Nephron (organoid): ENCODE measurements at regions not wholly inside any gene's neighbourhood (a gene's known extent, or its start where the extent isn't known, plus 50 kb on each side); places are given as distances from the start of the nearest gene placed in this dataset.
"Not testable (repeated sequence)": the region's sequence is repeated elsewhere in the genome, so short reads cannot be mapped to it uniquely, and the experiment has no call there.

Source experiments
- H3K27ac Mint-ChIP-seq, 3 experiments: 2 replicates each; pipeline ENCODE4 v1.8.0; 2020; ENCODE audit warnings: mixed read lengths in 3 of 3, mild to moderate bottlenecking in 2 of 3, moderate library complexity in 1 of 3
- H3K27me3 Mint-ChIP-seq: 2 replicates; pipeline ENCODE4 v1.8.0; 2021; ENCODE audit warnings: low read depth, mild to moderate bottlenecking, moderate library complexity, mixed read lengths
- H3K36me3 Mint-ChIP-seq: 2 replicates; pipeline ENCODE4 v1.8.0; 2020; ENCODE audit warnings: low read depth, mixed read lengths
- H3K4me1 Mint-ChIP-seq: 2 replicates; pipeline ENCODE4 v1.8.0; 2020; ENCODE audit warnings: mixed read lengths
- H3K4me3 Mint-ChIP-seq, 3 experiments: 2 replicates each; pipeline ENCODE4 v1.8.0; 2020; ENCODE audit warnings: mild to moderate bottlenecking in 3 of 3, mixed read lengths in 3 of 3, moderate library complexity in 2 of 3
- H3K9me3 Mint-ChIP-seq: 2 replicates; pipeline ENCODE4 v1.8.0; 2020; ENCODE audit warnings: mixed read lengths
- CTCF ChIP-seq, 3 experiments: fragments of 200-600 bp; sonication (generic); IDR thresholded peaks; one replicate each; pipeline ENCODE4 v1.5.0; 2021; ENCODE audit warnings: antibody characterized with exemption in 3 of 3; ENCODE audit not compliant: unreplicated experiment in 3 of 3

- no peaks in the 10 kb centered on the region for H3K27me3 Mint-ChIP-seq
- H3K9me3 Mint-ChIP-seq, result peaks cover 2% of the 10 kb centered on the region
- H3K4me3 Mint-ChIP-seq, result no peak overlapping the region
- H3K36me3 Mint-ChIP-seq, result no peaks in the 10 kb centered on the region
- TF ChIP-seq CTCF (IDR thresholded peaks at IDR 0.05; ENCODE audit: unreplicated experiment in 3 of 3), result no peak
- no peak overlapping the region for H3K27ac Mint-ChIP-seq
- no peaks in the 10 kb centered on the region for H3K4me1 Mint-ChIP-seq
These were observed 646.0 kb upstream of the MARCKS start for GRCh38 chr6:113211170-113211569.

GRCh38 chr6:113219783-113220182 is 637.4 kb upstream of the MARCKS start:
- H3K36me3 Mint-ChIP-seq, result no peaks in the 10 kb centered on the region
- no peaks in the 10 kb centered on the region for H3K4me1 Mint-ChIP-seq
- no peak for TF ChIP-seq CTCF (IDR thresholded peaks at IDR 0.05; ENCODE audit: unreplicated experiment in 3 of 3)
- H3K4me3 Mint-ChIP-seq, result no peak overlapping the region
- H3K27ac Mint-ChIP-seq, result no peak overlapping the region
- H3K27me3 Mint-ChIP-seq, result no peaks in the 10 kb centered on the region
- H3K9me3 Mint-ChIP-seq, result peaks cover 10% of the 10 kb centered on the region

- Mint-ChIP-seq H3K27ac (no peak overlapping the region), H3K4me1 (no peaks in the 10 kb centered on the region)
These were observed 636.3 kb upstream of the MARCKS start for GRCh38 chr6:113220832-113221231.

GRCh38 chr6:113221850-113222249 is 635.3 kb upstream of the MARCKS start:
- H3K4me3 Mint-ChIP-seq, result no peak overlapping the region

More at GRCh38 chr6:113220832-113221231, 636.3 kb upstream of the MARCKS start:
- H3K9me3 Mint-ChIP-seq, result peaks cover 10% of the 10 kb centered on the region
- H3K4me3 Mint-ChIP-seq, result no peak overlapping the region
- H3K27me3 Mint-ChIP-seq, result no peaks in the 10 kb centered on the region
- H3K36me3 Mint-ChIP-seq, result no peaks in the 10 kb centered on the region
- no peak for TF ChIP-seq CTCF (IDR thresholded peaks at IDR 0.05; ENCODE audit: unreplicated experiment in 3 of 3)

GRCh38 chr6:113246186-113246585 is 611.0 kb upstream of the MARCKS start:
- Mint-ChIP-seq H3K9me3 (no peaks in the 10 kb centered on the region), H3K4me1 (peaks cover 6% of the 10 kb centered on the region), H3K27me3 (peaks cover 8% of the 10 kb centered on the region), H3K36me3 (no peaks in the 10 kb centered on the region), H3K4me3 (no peak overlapping the region), H3K27ac (no peak overlapping the region)
- no peak for TF ChIP-seq CTCF (IDR thresholded peaks at IDR 0.05; ENCODE audit: unreplicated experiment in 3 of 3)

More at GRCh38 chr6:113221850-113222249, 635.3 kb upstream of the MARCKS start:
- Mint-ChIP-seq H3K27me3 (no peaks in the 10 kb centered on the region), H3K36me3 (peaks cover 5% of the 10 kb centered on the region), H3K4me1 (no peaks in the 10 kb centered on the region), H3K9me3 (peaks cover 15% of the 10 kb centered on the region), H3K27ac (no peak overlapping the region)
- no peak for TF ChIP-seq CTCF (IDR thresholded peaks at IDR 0.05; ENCODE audit: unreplicated experiment in 3 of 3)

- no peaks in the 10 kb centered on the region for H3K36me3 Mint-ChIP-seq
- H3K27me3 Mint-ChIP-seq, result peaks cover 8% of the 10 kb centered on the region
- H3K4me3 Mint-ChIP-seq, result no peak overlapping the region
- H3K9me3 Mint-ChIP-seq, result peaks cover 7% of the 10 kb centered on the region
- H3K4me1 Mint-ChIP-seq, result peaks cover 6% of the 10 kb centered on the region
- H3K27ac Mint-ChIP-seq, result no peak overlapping the region
- no peak for TF ChIP-seq CTCF (IDR thresholded peaks at IDR 0.05; ENCODE audit: unreplicated experiment in 3 of 3)
These were observed 608.6 kb upstream of the MARCKS start for GRCh38 chr6:113248532-113248931.

GRCh38 chr6:113254194-113254593 is 603.0 kb upstream of the MARCKS start:
- not testable (repeated sequence) for H3K27ac Mint-ChIP-seq, H3K4me1 Mint-ChIP-seq, H3K4me3 Mint-ChIP-seq, H3K27me3 Mint-ChIP-seq, H3K36me3 Mint-ChIP-seq
- peaks cover 22% of the 10 kb centered on the region for H3K9me3 Mint-ChIP-seq
